HEK293 (cell line): ENCODE measurements at regions not wholly inside any gene's neighbourhood (a gene's known extent, or its start where the extent isn't known, plus 50 kb on each side); places are given as distances from the start of the nearest gene placed in this dataset.

ENCODE experiments used
- ZBTB21 ChIP-seq: fragments of 450-650 bp; formaldehyde crosslinking; IDR thresholded peaks from 2 replicates; pipeline ENCODE4 v1.5.1; 2017; ENCODE audit warnings: missing biosample characterization, missing genetic modification characterization
- ZNF274 ChIP-seq, 2 experiments: fragments of 200-500 bp in 1 of 2; fragments of 450-650 bp in 1 of 2; sonication (Bioruptor generic) in 1 of 2; formaldehyde crosslinking in 1 of 2; IDR thresholded peaks; 2 replicates each; pipeline versions ENCODE4 v1.5.1 to v1.6.1; 2014 to 2016; ENCODE audit warnings: borderline replicate concordance in 1 of 2, inconsistent platforms in 1 of 2, low read length in 1 of 2, missing biosample characterization in 1 of 2, missing genetic modification characterization in 1 of 2
- TF ChIP-seq, protein P1 (sequence below): fragments of 450-650 bp; formaldehyde crosslinking; IDR thresholded peaks from 2 replicates; pipeline ENCODE4 v1.5.1; 2016; ENCODE audit warnings: missing biosample characterization, missing genetic modification characterization

GRCh38 chr14:71776471-71777360, 155.5 kb upstream of the RGS6 start:
- TF ChIP-seq ZNF274 (IDR thresholded peaks at IDR 0.05; ENCODE audit: low read length) = no peak
- no peak for TF ChIP-seq ZNF274 (tag by site-specific recombination; IDR thresholded peaks at IDR 0.05; ENCODE audit: borderline replicate concordance)
- TF ChIP-seq, protein P1, sequence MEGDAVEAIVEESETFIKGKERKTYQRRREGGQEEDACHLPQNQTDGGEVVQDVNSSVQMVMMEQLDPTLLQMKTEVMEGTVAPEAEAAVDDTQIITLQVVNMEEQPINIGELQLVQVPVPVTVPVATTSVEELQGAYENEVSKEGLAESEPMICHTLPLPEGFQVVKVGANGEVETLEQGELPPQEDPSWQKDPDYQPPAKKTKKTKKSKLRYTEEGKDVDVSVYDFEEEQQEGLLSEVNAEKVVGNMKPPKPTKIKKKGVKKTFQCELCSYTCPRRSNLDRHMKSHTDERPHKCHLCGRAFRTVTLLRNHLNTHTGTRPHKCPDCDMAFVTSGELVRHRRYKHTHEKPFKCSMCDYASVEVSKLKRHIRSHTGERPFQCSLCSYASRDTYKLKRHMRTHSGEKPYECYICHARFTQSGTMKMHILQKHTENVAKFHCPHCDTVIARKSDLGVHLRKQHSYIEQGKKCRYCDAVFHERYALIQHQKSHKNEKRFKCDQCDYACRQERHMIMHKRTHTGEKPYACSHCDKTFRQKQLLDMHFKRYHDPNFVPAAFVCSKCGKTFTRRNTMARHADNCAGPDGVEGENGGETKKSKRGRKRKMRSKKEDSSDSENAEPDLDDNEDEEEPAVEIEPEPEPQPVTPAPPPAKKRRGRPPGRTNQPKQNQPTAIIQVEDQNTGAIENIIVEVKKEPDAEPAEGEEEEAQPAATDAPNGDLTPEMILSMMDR = no peak
- TF ChIP-seq ZBTB21 (tag by site-specific recombination) = no peak
